ENCODE measurements at regions not wholly inside any gene's neighbourhood (a gene's known extent, or its start where the extent isn't known, plus 50 kb on each side); places are given as distances from the start of the nearest gene placed in this dataset.
"Not testable (repeated sequence)": the region's sequence is repeated elsewhere in the genome, so short reads cannot be mapped to it uniquely, and the experiment has no call there.

DNA sequence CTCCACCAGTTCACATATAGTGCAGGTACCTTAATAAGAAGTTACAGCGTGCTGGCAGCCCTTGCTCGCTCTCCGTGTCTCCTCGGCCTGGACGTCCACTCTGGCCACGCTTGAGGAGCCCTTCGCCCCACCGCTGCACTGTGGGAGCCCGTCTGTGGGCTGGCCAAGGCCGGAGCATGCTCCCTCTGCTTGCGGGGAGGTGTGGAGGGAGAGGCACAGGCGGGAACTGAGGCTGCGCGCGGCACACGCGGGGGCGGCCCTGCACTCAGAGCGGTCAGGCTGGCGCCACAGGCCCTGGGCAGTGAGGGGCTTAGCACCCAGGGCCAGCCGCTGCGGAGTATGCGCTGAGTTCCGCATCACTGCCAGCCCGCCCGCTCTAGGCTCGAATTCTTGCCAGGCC is 1988.6 kb downstream of the FOXD4L5 start:
- H3K27ac ChIP-seq (replicated peaks in 1 of 4); H3K27me3 ChIP-seq; intact Hi-C loops (cut with DNase I); H3K4me1 ChIP-seq; H3K9me3 ChIP-seq; H3K36me3 ChIP-seq; DNase-seq (ENCODE audit: extremely low spot score); H3K4me3 ChIP-seq: not testable (repeated sequence)
- no CpG with 5 or more reads among the region's 27 CpGs for WGBS

DNA sequence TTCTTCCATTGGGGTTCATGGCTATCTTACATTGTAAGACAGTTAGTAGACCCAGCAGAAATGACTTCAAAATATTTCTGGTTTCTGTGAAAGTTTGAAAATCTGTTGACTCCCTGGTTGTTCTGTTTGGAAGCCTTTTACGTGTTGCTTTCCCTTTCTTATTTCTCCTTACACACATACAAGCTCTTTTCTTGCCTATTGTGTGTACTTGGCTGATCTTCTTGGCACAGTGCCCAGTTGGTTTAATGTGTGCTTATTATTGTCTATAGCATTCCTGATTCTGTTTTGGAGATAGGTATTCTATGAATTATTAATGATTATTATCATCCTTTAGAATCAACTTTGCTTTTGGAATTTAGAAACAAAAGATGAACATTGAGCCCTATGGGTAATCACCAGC is 1995.0 kb downstream of the FOXD4L5 start:
- peak; percentile 57 for DNase-seq (ENCODE audit: extremely low spot score)
- H3K4me3 ChIP-seq; intact Hi-C loops (cut with DNase I); H3K27ac ChIP-seq (replicated peaks in 1 of 4); H3K27me3 ChIP-seq; H3K36me3 ChIP-seq; H3K4me1 ChIP-seq; H3K9me3 ChIP-seq: not testable (repeated sequence)
- 59% methylated on average over 1 of the region's 1 CpG for WGBS
